HepG2 (cell line): ENCODE measurements at regions not wholly inside any gene's neighbourhood (a gene's known extent, or its start where the extent isn't known, plus 50 kb on each side); places are given as distances from the start of the nearest gene placed in this dataset.

Experiments
- CENPT ChIP-seq: sonication (generic); formaldehyde crosslinking; IDR thresholded peaks from 2 replicates; pipeline ENCODE4 v1.8.0; 2022; ENCODE audit warnings: low read depth, mild to moderate bottlenecking, moderate library complexity, missing genetic modification reagents
- ELF3 ChIP-seq: IDR thresholded peaks from 2 replicates; pipeline ENCODE4 v1.6.1; 2016; ENCODE audit warnings: missing genetic modification reagents, missing compliant biosample characterization
- ETV6 ChIP-seq: sonication (generic); formaldehyde crosslinking; conservative IDR thresholded peaks from 2 replicates; pipeline ENCODE4 v1.4.0; 2020; ENCODE audit warnings: missing genetic modification reagents
- GZF1 ChIP-seq: sonication (generic); formaldehyde crosslinking; IDR thresholded peaks from 2 replicates; pipeline ENCODE4 v1.5.1; 2020; ENCODE audit warnings: mild to moderate bottlenecking, missing genetic modification reagents
- KMT2A ChIP-seq: sonication (generic); formaldehyde crosslinking; IDR thresholded peaks from 2 replicates; pipeline ENCODE4 v1.4.0; 2020; ENCODE audit warnings: missing genetic modification reagents
- MLLT10 ChIP-seq: sonication (generic); formaldehyde crosslinking; IDR thresholded peaks from 2 replicates; pipeline ENCODE4 v1.4.0; 2020; ENCODE audit warnings: missing genetic modification reagents
- NFE2 ChIP-seq: sonication (generic); formaldehyde crosslinking; IDR thresholded peaks from 2 replicates; pipeline ENCODE4 v1.4.0; 2020; ENCODE audit warnings: missing genetic modification reagents
- RARA ChIP-seq: IDR thresholded peaks from 2 replicates; pipeline ENCODE4 v1.6.1; 2016; ENCODE audit warnings: missing genetic modification reagents, missing compliant biosample characterization
- SOX6 ChIP-seq, 2 experiments: fragments of 450-650 bp in 1 of 2; sonication (generic) in 1 of 2; formaldehyde crosslinking in 1 of 2; IDR thresholded peaks; 2 replicates each; pipeline versions ENCODE4 v1.4.0 to v1.6.1; 2017 to 2020; ENCODE audit warnings: antibody characterized with exemption in 1 of 2, mild to moderate bottlenecking in 1 of 2, missing genetic modification reagents in 1 of 2
- ZBTB8A ChIP-seq: sonication (generic); formaldehyde crosslinking; IDR thresholded peaks from 2 replicates; pipeline ENCODE4 v1.4.0; 2020; ENCODE audit warnings: mild to moderate bottlenecking, low read depth, missing genetic modification reagents, borderline replicate concordance
- ZNF20 ChIP-seq: sonication (generic); formaldehyde crosslinking; IDR thresholded peaks from 2 replicates; pipeline ENCODE4 v1.4.0; 2020; ENCODE audit warnings: mild to moderate bottlenecking, moderate library complexity, missing genetic modification reagents
- ZNF230 ChIP-seq: sonication (generic); formaldehyde crosslinking; IDR thresholded peaks from 2 replicates; pipeline ENCODE4 v1.4.0; 2020; ENCODE audit warnings: mild to moderate bottlenecking, missing genetic modification reagents
- ZNF335 ChIP-seq: sonication (generic); formaldehyde crosslinking; IDR thresholded peaks from 2 replicates; pipeline ENCODE4 v1.4.0; 2020; ENCODE audit warnings: missing genetic modification reagents
- ZNF382 ChIP-seq: sonication (generic); formaldehyde crosslinking; IDR thresholded peaks from 2 replicates; pipeline ENCODE4 v1.5.0; 2020; ENCODE audit warnings: missing genetic modification reagents, mild to moderate bottlenecking, borderline replicate concordance
- ZNF816 ChIP-seq: sonication (generic); formaldehyde crosslinking; IDR thresholded peaks from 2 replicates; pipeline ENCODE4 v1.8.0; 2022; ENCODE audit warnings: missing genetic modification reagents, mild to moderate bottlenecking, borderline replicate concordance
- TF ChIP-seq, protein P1 (sequence below): sonication (generic); formaldehyde crosslinking; IDR thresholded peaks from 2 replicates; pipeline ENCODE4 v1.5.1; 2020; ENCODE audit warnings: missing genetic modification reagents, mild to moderate bottlenecking, borderline replicate concordance
- TF ChIP-seq, protein P2 (sequence below): sonication (generic); formaldehyde crosslinking; IDR thresholded peaks from 2 replicates; pipeline ENCODE4 v1.5.0; 2020; ENCODE audit warnings: mild to moderate bottlenecking, missing genetic modification reagents
- TF ChIP-seq, protein P3 (sequence below): sonication (generic); formaldehyde crosslinking; IDR thresholded peaks from 2 replicates; pipeline ENCODE4 v1.8.0; 2022; ENCODE audit warnings: mild to moderate bottlenecking, missing genetic modification reagents; ENCODE audit not compliant: insufficient replicate concordance
- TF ChIP-seq, protein P4 (sequence below): IDR thresholded peaks from 2 replicates; pipeline ENCODE4 v1.6.1; 2016; ENCODE audit warnings: mild to moderate bottlenecking, missing biosample characterization, missing genetic modification reagents
- TF ChIP-seq, protein P5 (sequence below): sonication (generic); formaldehyde crosslinking; IDR thresholded peaks from 2 replicates; pipeline ENCODE4 v1.4.0; 2020; ENCODE audit warnings: missing genetic modification reagents
- TF ChIP-seq, protein P6 (sequence below): sonication (generic); formaldehyde crosslinking; IDR thresholded peaks from 2 replicates; pipeline ENCODE4 v1.5.0; 2020; ENCODE audit warnings: missing genetic modification reagents
- TF ChIP-seq, protein P7 (sequence below): sonication (generic); formaldehyde crosslinking; conservative IDR thresholded peaks from 2 replicates; pipeline ENCODE4 v1.4.0; 2020; ENCODE audit warnings: missing genetic modification reagents

DNA sequence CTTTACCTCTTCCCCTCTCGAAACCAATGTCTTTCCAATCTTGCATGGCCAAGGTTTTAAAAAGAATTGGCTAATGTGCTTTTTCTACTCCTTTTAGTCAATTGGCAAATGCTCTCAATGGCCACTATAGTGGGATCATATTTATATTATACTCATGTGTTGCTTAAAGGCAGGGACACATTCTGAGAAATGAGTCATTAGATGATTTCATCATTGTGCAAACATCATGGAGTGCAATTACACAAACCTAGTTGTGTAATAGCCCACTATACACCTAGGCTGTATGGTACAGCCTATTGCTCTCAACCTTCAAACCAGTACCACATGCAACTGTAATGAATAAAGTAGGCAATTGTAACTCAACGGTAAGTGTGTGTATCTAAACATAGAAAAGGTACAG is 180.9 kb downstream of the HS3ST3A1 start (continued):
- TF ChIP-seq GZF1 (CRISPR knock-in tag): no peak
- TF ChIP-seq, protein P1, sequence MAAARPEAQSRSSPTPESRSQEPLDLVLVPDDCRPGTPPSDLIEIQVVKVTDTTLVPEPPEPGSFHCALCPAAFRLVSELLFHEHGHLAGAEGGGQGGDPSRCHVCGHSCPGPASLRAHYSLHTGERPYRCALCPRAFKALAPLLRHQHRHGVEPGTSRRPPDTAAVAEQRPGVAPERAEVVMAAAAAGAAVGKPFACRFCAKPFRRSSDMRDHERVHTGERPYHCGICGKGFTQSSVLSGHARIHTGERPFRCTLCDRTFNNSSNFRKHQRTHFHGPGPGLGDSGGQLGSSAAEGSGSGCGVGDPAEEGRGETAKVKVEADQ (CRISPR knock-in tag): no peak
- peak; percentile 82 for TF ChIP-seq RARA (CRISPR knock-in tag)
- TF ChIP-seq, protein P2, sequence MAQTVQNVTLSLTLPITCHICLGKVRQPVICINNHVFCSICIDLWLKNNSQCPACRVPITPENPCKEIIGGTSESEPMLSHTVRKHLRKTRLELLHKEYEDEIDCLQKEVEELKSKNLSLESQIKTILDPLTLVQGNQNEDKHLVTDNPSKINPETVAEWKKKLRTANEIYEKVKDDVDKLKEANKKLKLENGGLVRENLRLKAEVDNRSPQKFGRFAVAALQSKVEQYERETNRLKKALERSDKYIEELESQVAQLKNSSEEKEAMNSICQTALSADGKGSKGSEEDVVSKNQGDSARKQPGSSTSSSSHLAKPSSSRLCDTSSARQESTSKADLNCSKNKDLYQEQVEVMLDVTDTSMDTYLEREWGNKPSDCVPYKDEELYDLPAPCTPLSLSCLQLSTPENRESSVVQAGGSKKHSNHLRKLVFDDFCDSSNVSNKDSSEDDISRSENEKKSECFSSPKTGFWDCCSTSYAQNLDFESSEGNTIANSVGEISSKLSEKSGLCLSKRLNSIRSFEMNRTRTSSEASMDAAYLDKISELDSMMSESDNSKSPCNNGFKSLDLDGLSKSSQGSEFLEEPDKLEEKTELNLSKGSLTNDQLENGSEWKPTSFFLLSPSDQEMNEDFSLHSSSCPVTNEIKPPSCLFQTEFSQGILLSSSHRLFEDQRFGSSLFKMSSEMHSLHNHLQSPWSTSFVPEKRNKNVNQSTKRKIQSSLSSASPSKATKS (CRISPR knock-in tag): peak; percentile 91; the same call in 1 of the 2 replicates
- TF ChIP-seq ZNF816: peak; percentile 57; the same call in 1 of the 2 replicates
- no peak for TF ChIP-seq ZNF230 (CRISPR knock-in tag)
- TF ChIP-seq CENPT (CRISPR knock-in tag): no peak
- TF ChIP-seq ZNF335 (CRISPR knock-in tag): no peak
- TF ChIP-seq, protein P3, sequence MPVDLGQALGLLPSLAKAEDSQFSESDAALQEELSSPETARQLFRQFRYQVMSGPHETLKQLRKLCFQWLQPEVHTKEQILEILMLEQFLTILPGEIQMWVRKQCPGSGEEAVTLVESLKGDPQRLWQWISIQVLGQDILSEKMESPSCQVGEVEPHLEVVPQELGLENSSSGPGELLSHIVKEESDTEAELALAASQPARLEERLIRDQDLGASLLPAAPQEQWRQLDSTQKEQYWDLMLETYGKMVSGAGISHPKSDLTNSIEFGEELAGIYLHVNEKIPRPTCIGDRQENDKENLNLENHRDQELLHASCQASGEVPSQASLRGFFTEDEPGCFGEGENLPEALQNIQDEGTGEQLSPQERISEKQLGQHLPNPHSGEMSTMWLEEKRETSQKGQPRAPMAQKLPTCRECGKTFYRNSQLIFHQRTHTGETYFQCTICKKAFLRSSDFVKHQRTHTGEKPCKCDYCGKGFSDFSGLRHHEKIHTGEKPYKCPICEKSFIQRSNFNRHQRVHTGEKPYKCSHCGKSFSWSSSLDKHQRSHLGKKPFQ (CRISPR knock-in tag): no peak
- TF ChIP-seq, protein P4, sequence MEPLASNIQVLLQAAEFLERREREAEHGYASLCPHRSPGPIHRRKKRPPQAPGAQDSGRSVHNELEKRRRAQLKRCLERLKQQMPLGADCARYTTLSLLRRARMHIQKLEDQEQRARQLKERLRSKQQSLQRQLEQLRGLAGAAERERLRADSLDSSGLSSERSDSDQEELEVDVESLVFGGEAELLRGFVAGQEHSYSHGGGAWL (CRISPR knock-in tag): no peak
- TF ChIP-seq, protein P5, sequence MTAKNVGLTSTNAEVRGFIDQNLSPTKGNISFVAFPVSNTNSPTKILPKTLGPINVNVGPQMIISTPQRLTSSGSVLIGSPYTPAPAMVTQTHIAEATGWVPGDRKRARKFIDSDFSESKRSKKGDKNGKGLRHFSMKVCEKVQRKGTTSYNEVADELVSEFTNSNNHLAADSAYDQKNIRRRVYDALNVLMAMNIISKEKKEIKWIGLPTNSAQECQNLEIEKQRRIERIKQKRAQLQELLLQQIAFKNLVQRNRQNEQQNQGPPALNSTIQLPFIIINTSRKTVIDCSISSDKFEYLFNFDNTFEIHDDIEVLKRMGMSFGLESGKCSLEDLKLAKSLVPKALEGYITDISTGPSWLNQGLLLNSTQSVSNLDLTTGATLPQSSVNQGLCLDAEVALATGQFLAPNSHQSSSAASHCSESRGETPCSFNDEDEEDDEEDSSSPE (CRISPR knock-in tag): peak; percentile 33; the same call in 1 of the 2 replicates
- TF ChIP-seq ZNF382 (CRISPR knock-in tag): no peak
- no peak for TF ChIP-seq SOX6 (IDR thresholded peaks at IDR 0.05)
- TF ChIP-seq SOX6 (CRISPR knock-in tag; IDR thresholded peaks at IDR 0.05): peak; percentile 87
- no peak for TF ChIP-seq KMT2A (CRISPR knock-in tag)
- TF ChIP-seq ETV6 (CRISPR knock-in tag): no peak
- no peak for TF ChIP-seq NFE2 (CRISPR knock-in tag)
- no peak for TF ChIP-seq MLLT10 (CRISPR knock-in tag)
- TF ChIP-seq ELF3 (CRISPR knock-in tag): peak; percentile 88; the same call in 1 of the 2 replicates
- TF ChIP-seq, protein P6, sequence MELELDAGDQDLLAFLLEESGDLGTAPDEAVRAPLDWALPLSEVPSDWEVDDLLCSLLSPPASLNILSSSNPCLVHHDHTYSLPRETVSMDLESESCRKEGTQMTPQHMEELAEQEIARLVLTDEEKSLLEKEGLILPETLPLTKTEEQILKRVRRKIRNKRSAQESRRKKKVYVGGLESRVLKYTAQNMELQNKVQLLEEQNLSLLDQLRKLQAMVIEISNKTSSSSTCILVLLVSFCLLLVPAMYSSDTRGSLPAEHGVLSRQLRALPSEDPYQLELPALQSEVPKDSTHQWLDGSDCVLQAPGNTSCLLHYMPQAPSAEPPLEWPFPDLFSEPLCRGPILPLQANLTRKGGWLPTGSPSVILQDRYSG (CRISPR knock-in tag): no peak
- no peak for TF ChIP-seq ZNF20 (CRISPR knock-in tag)
- TF ChIP-seq ZBTB8A: no peak
- TF ChIP-seq, protein P7, sequence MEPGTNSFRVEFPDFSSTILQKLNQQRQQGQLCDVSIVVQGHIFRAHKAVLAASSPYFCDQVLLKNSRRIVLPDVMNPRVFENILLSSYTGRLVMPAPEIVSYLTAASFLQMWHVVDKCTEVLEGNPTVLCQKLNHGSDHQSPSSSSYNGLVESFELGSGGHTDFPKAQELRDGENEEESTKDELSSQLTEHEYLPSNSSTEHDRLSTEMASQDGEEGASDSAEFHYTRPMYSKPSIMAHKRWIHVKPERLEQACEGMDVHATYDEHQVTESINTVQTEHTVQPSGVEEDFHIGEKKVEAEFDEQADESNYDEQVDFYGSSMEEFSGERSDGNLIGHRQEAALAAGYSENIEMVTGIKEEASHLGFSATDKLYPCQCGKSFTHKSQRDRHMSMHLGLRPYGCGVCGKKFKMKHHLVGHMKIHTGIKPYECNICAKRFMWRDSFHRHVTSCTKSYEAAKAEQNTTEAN: peak; percentile 97
